ENCODE measurements at regions not wholly inside any gene's neighbourhood (a gene's known extent, or its start where the extent isn't known, plus 50 kb on each side); places are given as distances from the start of the nearest gene placed in this dataset.
"Not testable (repeated sequence)": the region's sequence is repeated elsewhere in the genome, so short reads cannot be mapped to it uniquely, and the experiment has no call there.

DNA sequence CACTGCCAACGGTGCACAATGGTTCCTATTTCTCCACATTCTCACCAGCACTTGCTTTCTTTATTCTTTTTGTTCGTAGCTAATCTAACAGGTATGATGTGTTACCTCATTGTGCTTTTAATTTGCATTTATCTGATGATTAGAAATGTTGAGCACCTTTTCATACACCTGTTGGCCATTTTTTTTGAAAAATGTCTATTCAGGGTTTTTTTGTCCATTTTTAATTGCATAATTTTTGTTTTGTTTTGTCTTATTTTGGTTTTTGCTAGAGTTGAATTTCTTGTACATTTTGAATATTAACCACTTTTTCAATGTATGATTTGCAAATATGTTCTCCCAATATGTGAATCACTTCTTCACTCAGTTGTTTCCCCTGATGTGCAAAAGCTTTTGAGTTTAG lies 150.6 kb downstream of the TENT5A start:
- intact Hi-C loops (cut with DNase I; ENCODE audit: low total_unique reads), result no loop called here
- Histone ChIP-seq H3K27me3 (no peaks in the 10 kb centered on the region), H3K36me3 (no peaks in the 10 kb centered on the region), H3K4me1 (peaks cover 0 to 4% (median 0%) of the 10 kb centered on the region in 4 donors), H3K27ac (no peak overlapping the region), H3K9me3 (no peaks in the 10 kb centered on the region), H3K4me3 (no peak overlapping the region)
- TF ChIP-seq, protein P1, sequence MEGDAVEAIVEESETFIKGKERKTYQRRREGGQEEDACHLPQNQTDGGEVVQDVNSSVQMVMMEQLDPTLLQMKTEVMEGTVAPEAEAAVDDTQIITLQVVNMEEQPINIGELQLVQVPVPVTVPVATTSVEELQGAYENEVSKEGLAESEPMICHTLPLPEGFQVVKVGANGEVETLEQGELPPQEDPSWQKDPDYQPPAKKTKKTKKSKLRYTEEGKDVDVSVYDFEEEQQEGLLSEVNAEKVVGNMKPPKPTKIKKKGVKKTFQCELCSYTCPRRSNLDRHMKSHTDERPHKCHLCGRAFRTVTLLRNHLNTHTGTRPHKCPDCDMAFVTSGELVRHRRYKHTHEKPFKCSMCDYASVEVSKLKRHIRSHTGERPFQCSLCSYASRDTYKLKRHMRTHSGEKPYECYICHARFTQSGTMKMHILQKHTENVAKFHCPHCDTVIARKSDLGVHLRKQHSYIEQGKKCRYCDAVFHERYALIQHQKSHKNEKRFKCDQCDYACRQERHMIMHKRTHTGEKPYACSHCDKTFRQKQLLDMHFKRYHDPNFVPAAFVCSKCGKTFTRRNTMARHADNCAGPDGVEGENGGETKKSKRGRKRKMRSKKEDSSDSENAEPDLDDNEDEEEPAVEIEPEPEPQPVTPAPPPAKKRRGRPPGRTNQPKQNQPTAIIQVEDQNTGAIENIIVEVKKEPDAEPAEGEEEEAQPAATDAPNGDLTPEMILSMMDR (IDR thresholded peaks at IDR 0.05), result no peak
- DNase-seq, result no peak

DNA sequence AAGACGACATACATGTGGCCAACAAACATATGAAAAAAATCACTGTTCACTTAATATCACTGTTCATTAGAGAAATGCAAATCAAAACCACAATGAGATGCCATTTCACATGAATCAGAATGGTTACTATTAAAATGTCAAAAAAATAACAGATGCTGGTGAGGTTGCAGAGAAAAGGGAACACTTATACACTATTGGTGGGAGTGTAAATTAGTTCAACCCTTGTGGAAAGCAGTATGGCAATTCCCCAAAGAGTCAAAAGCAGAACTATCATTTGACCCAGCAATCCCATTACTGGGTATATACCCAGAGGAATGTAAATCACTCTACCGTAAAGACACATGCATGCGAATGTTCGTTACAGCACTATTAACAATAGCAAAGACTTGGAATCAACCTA lies 152.0 kb downstream of the TENT5A start:
- H3K36me3 ChIP-seq; intact Hi-C loops (cut with DNase I; ENCODE audit: low total_unique reads); H3K27me3 ChIP-seq; H3K4me1 ChIP-seq; H3K9me3 ChIP-seq; H3K4me3 ChIP-seq; DNase-seq; H3K27ac ChIP-seq: not testable (repeated sequence)

DNA sequence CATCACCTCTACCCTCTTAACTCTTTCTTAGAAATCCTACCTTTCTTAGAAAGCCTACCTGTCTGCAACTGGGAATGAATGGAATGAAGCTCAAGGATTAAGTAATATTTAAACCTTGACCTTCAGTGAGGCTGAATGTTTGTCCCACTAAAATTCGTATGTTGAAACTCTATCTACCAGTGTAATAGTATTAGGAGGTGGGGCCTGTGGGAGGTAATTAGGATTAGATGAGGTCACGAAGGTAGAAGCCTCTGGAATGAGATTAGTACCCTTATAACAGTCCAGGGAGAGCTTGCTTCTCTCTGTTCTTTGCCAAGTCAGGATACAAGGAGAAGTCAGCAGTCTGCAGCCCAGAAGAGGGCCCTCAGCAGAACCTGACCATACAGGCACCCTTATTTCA lies 158.0 kb downstream of the TENT5A start:
- Histone ChIP-seq H3K4me1 (no peaks in the 10 kb centered on the region), H3K27me3 (no peaks in the 10 kb centered on the region), H3K4me3 (no peak overlapping the region), H3K9me3 (no peaks in the 10 kb centered on the region), H3K36me3 (no peaks in the 10 kb centered on the region), H3K27ac (no peak overlapping the region)
- TF ChIP-seq, protein P1 (IDR thresholded peaks at IDR 0.05), result no peak
- DNase-seq, result no peak
- intact Hi-C loops (cut with DNase I; ENCODE audit: low total_unique reads), result no loop called here

DNA sequence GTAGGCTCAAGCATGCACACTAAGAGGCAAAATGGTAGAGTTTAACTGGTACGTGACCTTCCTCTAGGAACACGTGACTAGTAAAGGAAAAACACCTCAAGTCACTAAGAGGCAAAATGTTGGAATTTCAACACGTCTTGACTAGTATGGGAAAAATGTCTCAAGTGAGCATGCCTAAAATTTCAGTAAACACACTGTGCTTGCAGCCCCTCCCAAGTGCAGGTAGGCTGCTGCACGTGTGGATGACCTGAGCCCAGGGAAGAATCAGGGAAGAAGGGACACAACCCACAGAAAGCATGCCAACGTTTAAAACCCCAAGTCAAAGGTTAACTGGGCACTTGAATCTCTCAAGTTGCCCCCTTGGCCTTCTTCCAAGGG lies 162.2 kb downstream of the TENT5A start:
- Histone ChIP-seq H3K27me3 (no peaks in the 10 kb centered on the region), H3K36me3 (no peaks in the 10 kb centered on the region), H3K4me3 (no peak overlapping the region), H3K9me3 (no peaks in the 10 kb centered on the region), H3K27ac (no peak overlapping the region), H3K4me1 (no peaks in the 10 kb centered on the region)
- intact Hi-C loops (cut with DNase I; ENCODE audit: low total_unique reads), result no loop called here
- TF ChIP-seq, protein P1 (IDR thresholded peaks at IDR 0.05), result no peak
- no peak for DNase-seq

DNA sequence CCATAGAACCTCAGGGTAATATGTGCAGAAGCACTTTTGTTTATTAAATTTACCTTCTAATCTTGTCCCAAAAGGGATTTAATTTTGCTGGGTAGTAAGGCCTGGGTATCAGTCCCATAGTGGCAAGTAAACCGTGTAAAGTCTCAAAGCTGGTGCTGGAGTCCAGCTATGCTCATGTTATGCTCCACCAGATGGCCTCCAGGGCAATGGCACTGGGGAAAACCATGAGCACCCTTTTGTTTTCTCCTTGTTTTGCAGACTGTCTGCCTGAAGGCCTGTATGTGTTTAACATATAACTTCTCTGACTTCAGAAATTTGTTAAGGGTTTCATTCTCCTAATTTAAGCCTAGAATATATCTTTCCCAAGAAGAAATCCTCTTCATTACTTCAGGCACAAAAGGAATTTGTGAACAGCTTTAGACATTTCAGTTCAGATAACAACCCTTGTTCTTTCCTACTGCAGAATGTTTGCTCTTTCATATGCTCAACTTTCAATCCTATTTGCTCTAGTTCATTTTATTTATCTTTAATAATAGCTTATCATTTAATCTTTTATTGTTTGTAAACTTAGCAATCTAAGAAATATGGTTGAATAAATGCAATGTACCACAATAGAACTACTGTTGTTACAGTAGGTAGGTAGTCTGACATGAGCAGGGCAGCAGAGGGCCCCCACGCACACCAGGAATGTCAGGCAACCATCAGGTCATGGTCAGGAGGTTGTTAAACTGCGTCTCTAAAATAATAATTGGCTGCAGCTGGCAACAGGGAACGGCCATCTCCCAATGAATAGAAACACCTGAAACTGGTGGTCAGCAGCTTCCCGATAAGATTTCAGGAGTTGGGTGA lies 162.8 kb downstream of the TENT5A start:
- TF ChIP-seq, protein P1 (IDR thresholded peaks at IDR 0.05), result no peak
- intact Hi-C loops (cut with DNase I; ENCODE audit: low total_unique reads), result no loop called here
- H3K27me3 ChIP-seq, result no peaks in the 10 kb centered on the region
- no peak overlapping the region for H3K4me3 ChIP-seq
- no peak overlapping the region for H3K27ac ChIP-seq
- no peaks in the 10 kb centered on the region for H3K4me1 ChIP-seq
- no peak for DNase-seq
- no peaks in the 10 kb centered on the region for H3K9me3 ChIP-seq
- no peaks in the 10 kb centered on the region for H3K36me3 ChIP-seq

DNA sequence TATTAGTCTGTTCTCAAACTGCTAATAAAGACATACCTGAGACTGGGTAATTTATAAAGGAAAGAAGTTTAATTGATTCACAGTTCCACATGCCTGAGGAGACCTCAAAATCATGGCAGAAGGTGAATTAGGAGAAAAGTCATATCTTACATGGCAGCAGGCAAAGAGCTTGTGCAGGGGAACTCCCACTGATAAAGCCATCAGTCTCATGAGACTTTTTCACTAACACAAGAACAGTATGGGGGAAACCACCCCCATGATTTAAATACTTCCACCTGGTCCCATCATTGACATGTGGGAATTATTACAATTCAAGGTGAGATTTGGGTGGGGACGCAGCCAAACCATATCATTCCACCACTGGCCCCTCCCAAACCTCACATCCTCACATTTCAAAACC lies 166.8 kb downstream of the TENT5A start:
- DNase-seq; intact Hi-C loops (cut with DNase I; ENCODE audit: low total_unique reads); H3K4me1 ChIP-seq: not testable (repeated sequence)

DNA sequence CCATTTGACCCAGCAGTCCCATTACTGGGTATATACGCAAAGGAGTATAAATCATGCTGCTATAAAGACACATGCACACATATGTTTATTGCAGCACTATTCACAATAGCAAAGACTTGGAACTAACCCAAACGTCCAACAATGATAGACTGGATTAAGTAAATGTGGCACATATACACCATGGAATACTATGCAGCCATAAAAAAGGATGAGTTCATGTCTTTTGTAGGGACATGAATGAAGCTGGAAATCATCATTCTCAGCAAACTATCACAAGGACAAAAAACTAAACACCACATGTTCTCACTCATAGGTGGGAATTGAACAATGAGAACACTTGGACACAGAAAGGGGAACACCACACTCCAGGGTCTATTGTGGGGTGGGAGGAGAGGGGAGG lies 168.3 kb downstream of the TENT5A start:
- H3K9me3 ChIP-seq; intact Hi-C loops (cut with DNase I; ENCODE audit: low total_unique reads); H3K27ac ChIP-seq; H3K27me3 ChIP-seq; H3K4me1 ChIP-seq; H3K36me3 ChIP-seq; H3K4me3 ChIP-seq; DNase-seq: not testable (repeated sequence)

More for the DNA sequence above, 166.8 kb downstream of the TENT5A start:
- H3K27me3 ChIP-seq, H3K27ac ChIP-seq, H3K4me3 ChIP-seq, H3K9me3 ChIP-seq, H3K36me3 ChIP-seq: not testable (repeated sequence)
